GM12872 (cell line): ENCODE measurements at regions not wholly inside any gene's neighbourhood (a gene's known extent, or its start where the extent isn't known, plus 50 kb on each side); places are given as distances from the start of the nearest gene placed in this dataset.

Experiments
- CTCF ChIP-seq: IDR thresholded peaks from 3 replicates; pipeline ENCODE4 v1.5.1; 2011; ENCODE audit warnings: low read depth, mild to moderate bottlenecking, low read length, moderate library complexity; ENCODE audit not compliant: insufficient read depth

GRCh38 chr1:29932626-29933025 lies 696.3 kb downstream of the PTPRU start:
- no peak for TF ChIP-seq CTCF

- no peak for TF ChIP-seq CTCF
Observed at GRCh38 chr1:29931477-29932175, 695.3 kb downstream of the PTPRU start.

GRCh38 chr1:29925058-29925457 lies 688.7 kb downstream of the PTPRU start:
- no peak for TF ChIP-seq CTCF

- no peak for TF ChIP-seq CTCF
Observed at GRCh38 chr1:29924017-29924431, 687.7 kb downstream of the PTPRU start.

GRCh38 chr1:29921741-29922140 lies 685.4 kb downstream of the PTPRU start:
- TF ChIP-seq CTCF, result no peak

- TF ChIP-seq CTCF, result no peak
Observed at GRCh38 chr1:29920784-29921183, 684.5 kb downstream of the PTPRU start.

GRCh38 chr1:29920316-29920715 lies 684.0 kb downstream of the PTPRU start:
- no peak for TF ChIP-seq CTCF
